Cardiac fibroblast (primary cell): ENCODE measurements at regions not wholly inside any gene's neighbourhood (a gene's known extent, or its start where the extent isn't known, plus 50 kb on each side); places are given as distances from the start of the nearest gene placed in this dataset.

Experiments used
- DNase-seq, 2 donors: peaks; one replicate each; pipeline versions ENCODE4 v3.0.0 to v3.0.0-alpha.2; 2010; ENCODE audit warnings: low read depth in 2 of 2
- H3K4me3 ChIP-seq, 2 donors: replicated peaks in 1 of 2; 1 replicate in 1 of 2; 2 replicates in 1 of 2; pipeline ENCODE4 v1.5.1; 2011; ENCODE audit warnings: low read depth in 2 of 2, low read length in 2 of 2, mild to moderate bottlenecking in 2 of 2, moderate library complexity in 1 of 2
- TF ChIP-seq, protein P1 (sequence below): IDR thresholded peaks from one replicate; pipeline ENCODE4 v1.5.1; 2011; ENCODE audit warnings: low read depth, mild to moderate bottlenecking, low read length, inconsistent platforms

DNA sequence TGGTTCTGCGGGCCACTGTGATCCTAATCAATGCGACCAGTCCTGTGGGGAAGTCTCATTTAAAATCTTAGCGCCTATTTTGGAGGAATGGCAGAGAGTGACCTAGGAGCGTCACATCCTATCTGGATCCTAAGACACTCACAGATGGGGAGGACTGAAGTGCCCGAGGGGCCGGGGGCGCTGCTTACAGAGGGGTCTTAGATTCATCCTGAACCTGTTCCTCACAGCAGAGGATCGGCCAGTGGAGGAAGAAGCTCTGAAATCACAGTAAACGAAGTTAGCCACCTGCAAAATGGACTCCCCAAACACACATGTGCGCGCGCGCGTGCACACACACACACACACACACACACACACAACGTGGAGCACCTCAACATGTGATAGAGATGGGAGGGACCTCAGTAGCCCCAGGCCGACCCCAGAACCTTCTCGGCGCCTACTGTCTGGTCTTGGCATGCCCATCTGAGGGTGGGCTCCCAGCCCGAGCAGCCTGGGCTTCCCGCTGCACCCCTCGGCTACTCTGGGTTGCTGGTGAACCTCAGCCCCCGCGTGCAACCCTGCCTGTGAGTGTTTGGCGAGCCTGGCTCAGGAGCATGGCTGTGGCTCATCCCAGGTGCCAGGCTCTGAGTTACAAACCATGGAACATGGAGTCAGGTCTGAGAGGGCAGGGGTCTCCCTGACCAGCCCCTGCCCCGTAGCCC lies 613.3 kb downstream of the TBC1D22A start:
- no peak overlapping the region for H3K4me3 ChIP-seq
- TF ChIP-seq, protein P1, sequence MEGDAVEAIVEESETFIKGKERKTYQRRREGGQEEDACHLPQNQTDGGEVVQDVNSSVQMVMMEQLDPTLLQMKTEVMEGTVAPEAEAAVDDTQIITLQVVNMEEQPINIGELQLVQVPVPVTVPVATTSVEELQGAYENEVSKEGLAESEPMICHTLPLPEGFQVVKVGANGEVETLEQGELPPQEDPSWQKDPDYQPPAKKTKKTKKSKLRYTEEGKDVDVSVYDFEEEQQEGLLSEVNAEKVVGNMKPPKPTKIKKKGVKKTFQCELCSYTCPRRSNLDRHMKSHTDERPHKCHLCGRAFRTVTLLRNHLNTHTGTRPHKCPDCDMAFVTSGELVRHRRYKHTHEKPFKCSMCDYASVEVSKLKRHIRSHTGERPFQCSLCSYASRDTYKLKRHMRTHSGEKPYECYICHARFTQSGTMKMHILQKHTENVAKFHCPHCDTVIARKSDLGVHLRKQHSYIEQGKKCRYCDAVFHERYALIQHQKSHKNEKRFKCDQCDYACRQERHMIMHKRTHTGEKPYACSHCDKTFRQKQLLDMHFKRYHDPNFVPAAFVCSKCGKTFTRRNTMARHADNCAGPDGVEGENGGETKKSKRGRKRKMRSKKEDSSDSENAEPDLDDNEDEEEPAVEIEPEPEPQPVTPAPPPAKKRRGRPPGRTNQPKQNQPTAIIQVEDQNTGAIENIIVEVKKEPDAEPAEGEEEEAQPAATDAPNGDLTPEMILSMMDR: no peak
- no peak for DNase-seq

DNA sequence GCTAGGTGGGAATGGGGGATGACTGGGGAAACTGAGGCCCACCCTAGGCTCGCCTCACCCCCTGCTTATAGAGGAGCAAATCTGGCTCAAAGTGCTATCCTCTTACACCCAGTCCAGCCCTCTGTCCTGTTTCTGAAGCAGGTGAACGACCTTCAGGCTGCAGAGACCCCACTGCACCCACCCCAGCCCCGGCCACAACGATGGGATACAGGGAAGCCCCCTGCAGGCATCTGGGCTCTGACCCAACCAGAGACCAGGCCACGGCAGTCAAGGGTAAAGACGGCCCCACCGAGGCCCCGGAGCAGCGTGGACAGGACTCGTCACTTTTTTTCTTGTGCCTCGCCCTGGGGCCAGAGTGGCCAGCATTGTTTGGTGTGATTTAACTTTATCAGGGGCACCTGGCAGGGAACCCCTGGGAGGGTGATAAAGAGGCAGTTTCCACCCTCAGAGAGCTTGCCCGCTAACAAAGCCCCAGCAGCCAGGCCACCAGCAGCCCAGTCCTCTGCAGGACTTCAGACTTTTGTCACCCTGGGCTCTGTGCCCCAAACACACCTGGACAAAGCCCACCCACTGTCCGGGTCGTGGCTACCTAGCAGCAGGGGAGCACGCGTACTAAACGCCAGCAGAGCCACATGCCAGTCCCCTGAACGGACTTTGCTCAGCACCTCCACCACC lies 612.6 kb downstream of the TBC1D22A start:
- no peak for DNase-seq
- no peak overlapping the region for H3K4me3 ChIP-seq
- TF ChIP-seq, protein P1: no peak

DNA sequence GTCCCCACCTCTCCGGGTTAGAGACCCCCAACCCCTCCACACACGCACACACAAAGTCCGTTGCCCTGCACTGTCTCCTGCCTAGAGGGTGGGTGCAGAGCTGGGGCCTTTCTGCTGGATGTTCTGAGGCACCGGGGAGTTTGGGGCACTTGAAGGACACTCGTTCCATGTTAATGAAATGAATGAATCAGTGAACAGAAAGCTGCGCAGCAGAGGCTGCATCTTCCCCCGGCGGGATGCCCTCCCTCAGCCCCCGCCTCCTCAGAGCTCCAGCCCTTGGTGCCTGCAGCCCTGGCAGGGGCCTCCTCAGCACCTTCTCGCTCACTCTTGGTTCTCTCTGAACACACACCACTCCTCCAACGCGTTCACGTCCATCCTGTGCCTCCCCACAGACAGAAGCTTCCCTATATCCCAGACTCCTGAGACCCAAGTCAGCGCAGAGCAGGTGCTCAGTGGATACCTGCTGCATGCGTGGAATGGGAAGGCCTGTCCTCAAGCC lies 611.9 kb downstream of the TBC1D22A start:
- H3K4me3 ChIP-seq: no peak overlapping the region
- no peak for DNase-seq
- TF ChIP-seq, protein P1: no peak

DNA sequence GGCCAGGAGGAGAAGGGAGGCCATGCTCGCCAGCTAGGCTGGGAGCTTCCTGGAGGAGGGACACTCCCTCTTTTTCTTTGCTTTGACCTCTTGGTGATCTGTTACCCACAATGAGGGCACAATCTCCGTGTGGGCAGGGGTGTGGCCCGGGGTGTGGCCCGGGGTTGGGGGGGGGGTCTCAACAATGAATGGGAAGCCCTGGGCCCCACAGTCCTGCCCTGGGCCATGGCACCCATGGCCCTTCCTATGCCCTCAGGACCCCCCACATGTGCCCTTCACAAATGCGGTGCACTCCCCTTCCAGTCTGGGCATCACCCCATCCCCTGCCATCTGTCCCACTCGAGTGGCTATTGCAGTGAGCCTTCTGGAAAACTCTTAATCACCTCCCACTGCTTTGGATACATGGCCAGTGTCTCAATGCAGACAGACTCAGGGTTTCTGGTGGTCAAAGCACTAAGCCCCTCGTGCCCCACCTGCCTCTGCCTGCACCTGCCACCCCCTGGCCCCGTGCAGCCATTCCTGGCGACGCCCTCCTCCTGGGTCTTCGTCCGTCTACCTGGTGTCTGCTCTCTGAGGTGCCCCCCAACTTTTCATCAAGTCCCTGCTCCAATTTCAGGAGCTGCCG lies 611.3 kb downstream of the TBC1D22A start:
- H3K4me3 ChIP-seq: no peak overlapping the region
- TF ChIP-seq, protein P1: no peak
- DNase-seq: no peak

DNA sequence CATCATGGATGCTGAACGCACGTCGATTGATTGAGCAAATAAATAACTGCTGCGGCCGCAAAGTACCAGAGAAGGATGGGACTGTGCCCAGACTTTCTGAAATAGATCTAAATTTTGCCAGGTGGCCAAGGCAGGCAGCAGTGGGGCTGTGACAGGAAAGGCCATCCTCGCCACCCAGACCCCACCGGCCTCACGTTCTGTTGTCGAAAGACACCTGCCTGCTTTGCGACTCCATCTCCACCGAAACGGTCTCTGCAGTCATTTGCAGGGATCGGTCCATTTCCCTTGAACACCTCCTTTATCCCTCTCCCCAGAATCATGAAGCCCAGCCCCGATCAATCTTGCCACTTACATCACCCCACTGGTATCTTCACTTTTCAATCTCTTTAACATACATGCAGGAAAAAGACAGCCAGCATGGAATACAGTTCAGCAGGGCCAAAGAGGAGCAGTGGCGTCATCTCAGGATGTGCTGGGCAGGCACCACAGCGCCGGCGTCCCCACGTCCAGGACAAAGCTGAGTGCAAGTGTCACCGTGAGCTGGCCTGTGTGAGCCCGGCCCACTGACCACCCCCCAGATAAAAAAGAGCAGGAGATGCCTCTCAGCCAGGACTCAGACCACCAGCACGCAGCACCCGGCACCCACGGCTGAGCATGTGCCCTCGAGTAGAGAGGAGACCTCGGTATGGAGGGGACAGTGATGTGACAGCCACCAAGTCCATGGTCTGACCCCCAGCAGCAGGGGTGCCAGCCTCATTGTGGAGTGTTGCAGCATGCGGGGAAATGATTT lies 610.3 kb downstream of the TBC1D22A start:
- no peak overlapping the region for H3K4me3 ChIP-seq
- DNase-seq: no peak
- TF ChIP-seq, protein P1: no peak

DNA sequence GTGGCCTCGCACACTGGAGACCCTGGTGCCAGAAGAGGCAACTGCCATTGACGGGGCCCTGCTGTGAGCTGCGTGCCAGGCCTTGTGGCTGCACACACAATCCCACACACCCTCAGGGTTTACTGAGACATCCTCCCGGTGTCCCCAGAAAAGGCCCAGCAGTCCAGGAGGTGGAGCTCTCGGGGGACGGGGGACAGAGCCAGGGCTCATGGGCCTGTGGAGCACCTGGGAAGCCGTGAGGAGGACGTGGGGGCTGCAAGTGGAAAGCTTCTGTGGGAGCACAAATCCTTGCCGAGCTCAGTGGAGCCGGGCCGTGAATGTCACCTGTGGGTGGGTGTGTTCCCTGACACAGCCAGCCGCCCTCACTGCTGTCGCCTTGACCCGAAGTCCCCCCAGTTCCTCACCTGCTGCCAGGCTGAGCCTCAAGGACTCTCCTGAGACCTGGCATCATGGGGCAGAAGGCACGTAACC lies 609.7 kb downstream of the TBC1D22A start:
- TF ChIP-seq, protein P1: no peak
- no peak overlapping the region for H3K4me3 ChIP-seq
- no peak for DNase-seq
